ENCODE measurements at regions not wholly inside any gene's neighbourhood (a gene's known extent, or its start where the extent isn't known, plus 50 kb on each side); places are given as distances from the start of the nearest gene placed in this dataset.

- in situ Hi-C loops (cut with MboI; ENCODE audit: low sequenced_read_pairs, unreplicated experiment): no loop called here
- DNase-seq (ENCODE audit: low spot score): no peak
- TF ChIP-seq CTCF (IDR thresholded peaks at IDR 0.05; ENCODE audit: borderline replicate concordance, control extremely low read depth, extremely low read depth, insufficient read depth, missing control alignments): no peak
These were observed 275.9 kb upstream of the SOX4 start for GRCh38 chr6:21317642-21318041.

GRCh38 chr6:21321076-21321475 is 272.5 kb upstream of the SOX4 start:
- in situ Hi-C loops (cut with MboI; ENCODE audit: low sequenced_read_pairs, unreplicated experiment): no loop called here
- no peak for TF ChIP-seq CTCF (IDR thresholded peaks at IDR 0.05; ENCODE audit: borderline replicate concordance, control extremely low read depth, extremely low read depth, insufficient read depth, missing control alignments)
- DNase-seq (ENCODE audit: low spot score): no peak

- no peak for TF ChIP-seq CTCF (IDR thresholded peaks at IDR 0.05; ENCODE audit: borderline replicate concordance, control extremely low read depth, extremely low read depth, insufficient read depth, missing control alignments)
- no peak for DNase-seq (ENCODE audit: low spot score)
- in situ Hi-C loops (cut with MboI; ENCODE audit: low sequenced_read_pairs, unreplicated experiment): no loop called here
These were observed 272.0 kb upstream of the SOX4 start for GRCh38 chr6:21321531-21321930.

GRCh38 chr6:21323577-21323976 is 270.0 kb upstream of the SOX4 start:
- in situ Hi-C loops (cut with MboI; ENCODE audit: low sequenced_read_pairs, unreplicated experiment): no loop called here
- no peak for DNase-seq (ENCODE audit: low spot score)
- no peak for TF ChIP-seq CTCF (IDR thresholded peaks at IDR 0.05; ENCODE audit: borderline replicate concordance, control extremely low read depth, extremely low read depth, insufficient read depth, missing control alignments)

GRCh38 chr6:21325201-21325856 is 268.2 kb upstream of the SOX4 start:
- in situ Hi-C loops (cut with MboI; ENCODE audit: low sequenced_read_pairs, unreplicated experiment): no loop called here
- TF ChIP-seq CTCF (IDR thresholded peaks at IDR 0.05; ENCODE audit: borderline replicate concordance, control extremely low read depth, extremely low read depth, insufficient read depth, missing control alignments): no peak
- no peak for DNase-seq (ENCODE audit: low spot score)

DNA sequence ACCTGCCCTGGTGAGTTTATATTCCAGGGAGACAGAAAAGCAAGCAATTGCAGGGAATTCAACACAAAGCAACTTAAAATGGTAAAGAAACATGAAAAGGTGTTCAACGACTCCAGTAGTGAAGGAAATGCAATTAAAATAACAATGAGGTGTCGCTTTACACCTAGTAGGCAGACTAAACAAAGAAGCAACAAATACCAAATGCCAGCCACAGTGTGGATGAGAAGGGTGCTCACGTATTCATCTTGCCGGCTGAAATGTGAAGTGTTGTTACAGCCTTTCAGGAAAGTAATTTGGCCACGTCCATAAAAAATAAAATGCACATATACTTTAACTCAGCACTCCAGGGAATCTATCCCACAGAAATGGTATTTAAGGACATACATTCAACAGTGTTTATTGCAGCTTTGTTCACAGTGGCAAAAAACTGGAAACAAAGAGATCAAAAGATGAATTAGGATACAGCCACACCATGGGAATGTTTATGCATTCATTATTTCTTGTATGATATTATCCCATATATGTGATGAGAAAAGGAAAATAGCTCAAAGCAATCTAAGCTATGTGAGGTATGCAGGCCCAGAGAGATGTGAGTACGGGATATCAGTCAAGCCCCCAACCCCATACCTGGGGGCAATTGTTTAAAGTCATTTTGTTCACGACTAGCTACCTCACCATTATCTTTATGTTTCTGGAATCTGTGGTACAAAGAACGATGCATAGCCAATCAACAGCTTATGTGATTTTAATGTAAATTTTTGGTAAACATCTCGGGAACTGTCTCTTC is 266.0 kb upstream of the SOX4 start:
- in situ Hi-C loops (cut with MboI; ENCODE audit: low sequenced_read_pairs, unreplicated experiment): no loop called here
- no peak for DNase-seq (ENCODE audit: low spot score)
- TF ChIP-seq CTCF (IDR thresholded peaks at IDR 0.05; ENCODE audit: borderline replicate concordance, control extremely low read depth, extremely low read depth, insufficient read depth, missing control alignments): no peak
